ENCODE measurements at regions not wholly inside any gene's neighbourhood (a gene's known extent, or its start where the extent isn't known, plus 50 kb on each side); places are given as distances from the start of the nearest gene placed in this dataset.
"Not testable (repeated sequence)": the region's sequence is repeated elsewhere in the genome, so short reads cannot be mapped to it uniquely, and the experiment has no call there.

- no peak for DNase-seq
These were observed 893.4 kb downstream of the DIAPH3 start for GRCh38 chr13:59270327-59270726.

- no peak for DNase-seq
These were observed 888.6 kb downstream of the DIAPH3 start for GRCh38 chr13:59274958-59275727.

- no peak for DNase-seq
These were observed 887.3 kb downstream of the DIAPH3 start for GRCh38 chr13:59276436-59276835.

GRCh38 chr13:59277106-59277505 is 886.6 kb downstream of the DIAPH3 start:
- no peak for DNase-seq

GRCh38 chr13:59279028-59279427 is 884.7 kb downstream of the DIAPH3 start:
- no peak for DNase-seq

GRCh38 chr13:59279576-59279975 is 884.2 kb downstream of the DIAPH3 start:
- DNase-seq: no peak

- no peak for DNase-seq
These were observed 883.4 kb downstream of the DIAPH3 start for GRCh38 chr13:59280297-59280696.

- no peak for DNase-seq
These were observed 882.3 kb downstream of the DIAPH3 start for GRCh38 chr13:59281453-59281852.

GRCh38 chr13:59292240-59292639 is 871.5 kb downstream of the DIAPH3 start:
- not testable (repeated sequence) for DNase-seq

- DNase-seq: no peak
These were observed 864.1 kb downstream of the DIAPH3 start for GRCh38 chr13:59299584-59299983.

- DNase-seq: no peak
These were observed 863.2 kb downstream of the DIAPH3 start for GRCh38 chr13:59300355-59301173.

- no peak for DNase-seq
These were observed 862.6 kb downstream of the DIAPH3 start for GRCh38 chr13:59301174-59301567.

GRCh38 chr13:59303433-59303832 is 860.3 kb downstream of the DIAPH3 start:
- no peak for DNase-seq

- DNase-seq: no peak
These were observed 859.1 kb downstream of the DIAPH3 start for GRCh38 chr13:59304596-59304995.

GRCh38 chr13:59305896-59306295 is 857.8 kb downstream of the DIAPH3 start:
- DNase-seq: no peak

GRCh38 chr13:59312776-59313175 is 851.0 kb downstream of the DIAPH3 start:
- DNase-seq: no peak

- peak; percentile 85 for DNase-seq
These were observed 845.3 kb downstream of the DIAPH3 start for GRCh38 chr13:59318320-59318930.

GRCh38 chr13:59319276-59319675 is 844.5 kb downstream of the DIAPH3 start:
- DNase-seq: no peak

- DNase-seq: no peak
These were observed 843.7 kb downstream of the DIAPH3 start for GRCh38 chr13:59320021-59320420.

GRCh38 chr13:59324401-59324800 is 839.3 kb downstream of the DIAPH3 start:
- DNase-seq: not testable (repeated sequence)

GRCh38 chr13:59326717-59327116 is 837.0 kb downstream of the DIAPH3 start:
- DNase-seq: no peak

- no peak for DNase-seq
These were observed 833.0 kb downstream of the DIAPH3 start for GRCh38 chr13:59330764-59331163.

GRCh38 chr13:59332966-59333365 is 830.8 kb downstream of the DIAPH3 start:
- no peak for DNase-seq

GRCh38 chr13:59337070-59337469 is 826.7 kb downstream of the DIAPH3 start:
- no peak for DNase-seq
